Gastroesophageal sphincter (tissue), 4 donors: ENCODE measurements at regions not wholly inside any gene's neighbourhood (a gene's known extent, or its start where the extent isn't known, plus 50 kb on each side); places are given as distances from the start of the nearest gene placed in this dataset.

ENCODE experiments used
- ATAC-seq: fragments of 150-250 bp; one replicate; pipeline ENCODE4 v1.9.1; 2016; ENCODE audit warnings: mild to moderate bottlenecking, moderate library complexity
- H3K27ac ChIP-seq, 4 donors: fragments of 200-600 bp; sonication (generic) in 3 of 4; 1 replicate in 3 of 4; 2 replicates in 1 of 4; pipeline ENCODE4 v1.5.1; 2016 to 2019
- H3K27me3 ChIP-seq: fragments of 200-600 bp; sonication (generic); one replicate; pipeline ENCODE4 v1.5.1; 2019
- H3K36me3 ChIP-seq, 2 donors: fragments of 200-600 bp; sonication (generic); one replicate each; pipeline ENCODE4 v1.5.1; 2019; ENCODE audit warnings: control low read depth in 1 of 2
- H3K4me1 ChIP-seq, 3 donors: fragments of 200-600 bp; sonication (generic); 1 replicate in 2 of 3; 2 replicates in 1 of 3; pipeline ENCODE4 v1.5.1; 2016 to 2019; ENCODE audit warnings: control low read depth in 2 of 3
- H3K4me3 ChIP-seq, 2 donors: fragments of 200-600 bp; sonication (generic); one replicate each; pipeline ENCODE4 v1.5.1; 2019; ENCODE audit warnings: mild to moderate bottlenecking in 1 of 2, moderate library complexity in 1 of 2
- H3K9me3 ChIP-seq, 3 donors: fragments of 200-600 bp; sonication (generic); one replicate each; pipeline ENCODE4 v1.5.1; 2017 to 2019; ENCODE audit warnings: control low read depth in 2 of 3
- CTCF ChIP-seq, 4 experiments: fragments of 200-600 bp in 2 of 4; fragments of 450-650 bp in 2 of 4; sonication (generic) in 1 of 4; IDR thresholded peaks; one replicate each; pipeline ENCODE4 v1.5.1; 2017 to 2019; ENCODE audit warnings: antibody characterized with exemption in 4 of 4, mild to moderate bottlenecking in 2 of 4, moderate library complexity in 2 of 4
- EP300 ChIP-seq: sonication (generic); formaldehyde crosslinking; IDR thresholded peaks from one replicate; pipeline ENCODE4 v1.6.1; 2017; ENCODE audit warnings: antibody characterized with exemption, mild to moderate bottlenecking
- POLR2A ChIP-seq, 2 donors: fragments of 450-650 bp; IDR thresholded peaks; one replicate each; pipeline ENCODE4 v1.6.1; 2017; ENCODE audit warnings: antibody characterized with exemption in 2 of 2, mild to moderate bottlenecking in 2 of 2, moderate library complexity in 1 of 2
- POLR2AphosphoS5 ChIP-seq: sonication (generic); formaldehyde crosslinking; IDR thresholded peaks from one replicate; pipeline ENCODE4 v1.6.1; 2017; ENCODE audit warnings: antibody characterized with exemption
- WGBS, 2 donors: methylation state at CpG; one replicate each; pipeline ENCODE4 v1.1.5; 2018; ENCODE audit warnings: low coverage in 1 of 2; 5-methylcytosine and 5-hydroxymethylcytosine counted together

GRCh38 chr1:76763738-76764137 is 103.5 kb upstream of the ST6GALNAC5 start:
- Histone ChIP-seq H3K27me3 (no peaks in the 10 kb centered on the region), H3K9me3 (peaks cover 0 to 3% (median 0%) of the 10 kb centered on the region in 3 donors), H3K36me3 (no peaks in the 10 kb centered on the region), H3K4me1 (no peaks in the 10 kb centered on the region), H3K4me3 (no peak overlapping the region), H3K27ac (no peak overlapping the region)
- no peak for TF ChIP-seq POLR2A (IDR thresholded peaks at IDR 0.05)
- TF ChIP-seq EP300, result no peak
- no peak for TF ChIP-seq CTCF (IDR thresholded peaks at IDR 0.05)
- no peak for TF ChIP-seq POLR2AphosphoS5
- ATAC-seq, result no peak
- WGBS, 2 donors, result 53 to 68% methylated on average over 3 of the region's 3 CpGs

- Histone ChIP-seq H3K27ac (peak overlapping the region in 1 of 4 donors; percentile 44), H3K4me3 (peak overlapping the region in 1 of 2 donors; percentile 26), H3K4me1 (no peaks in the 10 kb centered on the region), H3K27me3 (no peaks in the 10 kb centered on the region), H3K9me3 (peaks cover 0 to 3% (median 0%) of the 10 kb centered on the region in 3 donors), H3K36me3 (no peaks in the 10 kb centered on the region)
- 51 to 54% methylated on average over 9 to 17 of the region's 26 CpGs for WGBS, 2 donors
- TF ChIP-seq EP300 (no peak), CTCF (IDR thresholded peaks at IDR 0.05) (no peak), POLR2AphosphoS5 (no peak), POLR2A (IDR thresholded peaks at IDR 0.05) (no peak)
- ATAC-seq, result no peak
Measured at GRCh38 chr1:76764638-76765454, 102.4 kb upstream of the ST6GALNAC5 start.

GRCh38 chr1:76766381-76766780 is 100.9 kb upstream of the ST6GALNAC5 start:
- no peak for TF ChIP-seq POLR2AphosphoS5
- no peak for TF ChIP-seq CTCF (IDR thresholded peaks at IDR 0.05)
- TF ChIP-seq POLR2A (IDR thresholded peaks at IDR 0.05), result no peak
- no peak for TF ChIP-seq EP300
- Histone ChIP-seq H3K27me3 (no peaks in the 10 kb centered on the region), H3K4me3 (no peak overlapping the region), H3K36me3 (no peaks in the 10 kb centered on the region), H3K4me1 (no peaks in the 10 kb centered on the region), H3K9me3 (peaks cover 0 to 3% (median 0%) of the 10 kb centered on the region in 3 donors), H3K27ac (no peak overlapping the region)
- WGBS, 2 donors, result 50 to 85% methylated on average over 1 of the region's 1 CpG
- ATAC-seq, result no peak

GRCh38 chr1:76769911-76770310 is 97.4 kb upstream of the ST6GALNAC5 start:
- TF ChIP-seq EP300 (no peak), POLR2A (IDR thresholded peaks at IDR 0.05) (no peak), CTCF (IDR thresholded peaks at IDR 0.05) (no peak), POLR2AphosphoS5 (no peak)
- no peak for ATAC-seq
- Histone ChIP-seq H3K4me3 (no peak overlapping the region), H3K9me3 (no peaks in the 10 kb centered on the region), H3K4me1 (no peaks in the 10 kb centered on the region), H3K36me3 (no peaks in the 10 kb centered on the region), H3K27ac (no peak overlapping the region), H3K27me3 (no peaks in the 10 kb centered on the region)
- WGBS, 2 donors, result 87 to 100% methylated on average over 2 of the region's 2 CpGs

- H3K4me1 ChIP-seq, result no peaks in the 10 kb centered on the region
- no peaks in the 10 kb centered on the region for H3K27me3 ChIP-seq
- no peak for TF ChIP-seq POLR2A (IDR thresholded peaks at IDR 0.05)
- no peak for TF ChIP-seq EP300
- TF ChIP-seq POLR2AphosphoS5, result no peak
- TF ChIP-seq CTCF (IDR thresholded peaks at IDR 0.05), result no peak
- no peak overlapping the region for H3K4me3 ChIP-seq
- no peak for ATAC-seq
- H3K36me3 ChIP-seq, result no peaks in the 10 kb centered on the region
- WGBS, 2 donors, result 14 to 31% methylated on average over 3 of the region's 3 CpGs
- H3K9me3 ChIP-seq, result no peaks in the 10 kb centered on the region
- H3K27ac ChIP-seq, result no peak overlapping the region
Measured at GRCh38 chr1:76770979-76771378, 96.3 kb upstream of the ST6GALNAC5 start.
